Psoas muscle (tissue), 7 donors: ENCODE measurements at regions not wholly inside any gene's neighbourhood (a gene's known extent, or its start where the extent isn't known, plus 50 kb on each side); places are given as distances from the start of the nearest gene placed in this dataset.
"Not testable (repeated sequence)": the region's sequence is repeated elsewhere in the genome, so short reads cannot be mapped to it uniquely, and the experiment has no call there.

Experiments
- ATAC-seq, 4 donors: fragments of 200-7000 bp; cut with Tn5 transposase; one replicate each; pipeline ENCODE4 v1.9.1; 2020; ENCODE audit warnings: moderate library complexity in 3 of 4, mild to moderate bottlenecking in 2 of 4
- DNase-seq, 2 donors: peaks; one replicate each; pipeline ENCODE4 v3.0.0-alpha.2; 2020
- H3K27ac ChIP-seq: fragments of 200-600 bp; one replicate; pipeline ENCODE4 v1.8.0; 2022
- H3K27me3 ChIP-seq, 3 donors: fragments of 200-600 bp in 1 of 3; one replicate each; pipeline versions ENCODE4 v1.6.1 to v1.8.0; 2013 to 2022; ENCODE audit warnings: low read length in 2 of 3, mild to moderate bottlenecking in 2 of 3, moderate library complexity in 1 of 3; ENCODE audit not compliant: insufficient read depth in 3 of 3
- H3K36me3 ChIP-seq, 2 donors: fragments of 200-600 bp in 1 of 2; one replicate each; pipeline versions ENCODE4 v1.6.1 to v1.8.0; 2013 to 2022; ENCODE audit warnings: low read depth in 1 of 2, mild to moderate bottlenecking in 1 of 2, moderate library complexity in 1 of 2; ENCODE audit not compliant: insufficient read depth in 1 of 2
- H3K4me1 ChIP-seq: fragments of 200-600 bp; one replicate; pipeline ENCODE4 v1.8.0; 2022
- H3K4me3 ChIP-seq: fragments of 200-600 bp; one replicate; pipeline ENCODE4 v1.8.0; 2022; ENCODE audit warnings: mild to moderate bottlenecking
- H3K9me3 ChIP-seq: fragments of 200-600 bp; one replicate; pipeline ENCODE4 v1.8.0; 2022
- WGBS, 3 donors: extraction: QIAGEN DNeasy Blood & Tissue Kit; methylation state at CpG; one replicate each; pipeline versions ENCODE4 v1.1.6 to v1.1.7; 2013; 5-methylcytosine and 5-hydroxymethylcytosine counted together
- intact Hi-C, 2 donors: fragments of 100-400 bp; cut with DNase I; formaldehyde crosslinking; loops; one replicate each; pipeline versions ENCODE4 v1.11.0 to v1.14.2; 2022
- TF ChIP-seq, protein P1 (sequence below): fragments of 200-600 bp; IDR thresholded peaks from one replicate; pipeline ENCODE4 v1.8.0; 2022; ENCODE audit warnings: antibody characterized with exemption
- donor health status: healthy with polysubstance abuse.
- donor health status: DM: no; HTN: no; CAD: no; lungs with moderate emphysema.
- donor health status: Bipolar disorder and iron deficiency.
- donor health status: healthy.
- donor health status: DM: yes; HTN: yes; CAD: no.
- donor health status: DM: no; HTN: no; CAD: no.
- donor health status: DM: yes; HTN: yes; CAD: no.

DNA sequence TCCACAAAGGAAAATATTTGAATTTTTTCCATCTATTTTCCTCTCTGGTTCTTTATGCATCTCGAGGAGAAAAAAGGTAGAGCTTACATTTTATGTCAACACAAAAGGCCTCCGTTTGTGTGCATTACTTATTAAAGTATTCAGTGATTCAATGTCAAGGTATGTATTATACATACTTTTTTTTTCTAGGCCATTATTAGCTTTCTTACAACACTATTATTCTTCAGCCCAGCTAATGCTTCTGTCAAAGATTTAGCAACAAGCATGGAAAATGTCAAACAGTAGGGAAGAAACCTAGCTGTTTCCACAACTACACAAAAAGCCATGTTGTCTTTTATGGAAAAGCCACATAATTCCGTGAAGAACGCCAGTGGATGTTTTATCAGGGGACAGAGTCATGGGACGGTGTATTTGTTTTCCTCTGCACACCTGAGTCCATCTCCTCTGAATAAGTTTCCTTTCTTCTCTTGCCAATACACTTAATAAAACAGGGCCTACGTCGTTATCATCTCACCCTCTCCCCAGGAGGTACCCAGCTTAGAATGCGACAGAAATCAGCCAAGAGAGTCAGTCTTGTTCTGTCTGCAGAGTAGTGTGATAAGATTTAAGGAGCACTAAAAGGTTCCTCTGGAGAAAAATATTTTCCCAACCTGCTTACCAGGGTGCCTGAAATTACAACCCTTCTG, 209.7 kb upstream of the AUTS2 start:
- H3K36me3 ChIP-seq = no peaks in the 10 kb centered on the region
- 81% methylated on average over 8 of the region's 8 CpGs for WGBS, 3 donors
- no peaks in the 10 kb centered on the region for H3K27me3 ChIP-seq
- DNase-seq = no peak
- H3K9me3 ChIP-seq = no peaks in the 10 kb centered on the region
- H3K4me1 ChIP-seq = no peaks in the 10 kb centered on the region
- H3K4me3 ChIP-seq = no peak overlapping the region
- TF ChIP-seq, protein P1, sequence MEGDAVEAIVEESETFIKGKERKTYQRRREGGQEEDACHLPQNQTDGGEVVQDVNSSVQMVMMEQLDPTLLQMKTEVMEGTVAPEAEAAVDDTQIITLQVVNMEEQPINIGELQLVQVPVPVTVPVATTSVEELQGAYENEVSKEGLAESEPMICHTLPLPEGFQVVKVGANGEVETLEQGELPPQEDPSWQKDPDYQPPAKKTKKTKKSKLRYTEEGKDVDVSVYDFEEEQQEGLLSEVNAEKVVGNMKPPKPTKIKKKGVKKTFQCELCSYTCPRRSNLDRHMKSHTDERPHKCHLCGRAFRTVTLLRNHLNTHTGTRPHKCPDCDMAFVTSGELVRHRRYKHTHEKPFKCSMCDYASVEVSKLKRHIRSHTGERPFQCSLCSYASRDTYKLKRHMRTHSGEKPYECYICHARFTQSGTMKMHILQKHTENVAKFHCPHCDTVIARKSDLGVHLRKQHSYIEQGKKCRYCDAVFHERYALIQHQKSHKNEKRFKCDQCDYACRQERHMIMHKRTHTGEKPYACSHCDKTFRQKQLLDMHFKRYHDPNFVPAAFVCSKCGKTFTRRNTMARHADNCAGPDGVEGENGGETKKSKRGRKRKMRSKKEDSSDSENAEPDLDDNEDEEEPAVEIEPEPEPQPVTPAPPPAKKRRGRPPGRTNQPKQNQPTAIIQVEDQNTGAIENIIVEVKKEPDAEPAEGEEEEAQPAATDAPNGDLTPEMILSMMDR = no peak
- H3K27ac ChIP-seq = no peak overlapping the region
- ATAC-seq = no peak
- intact Hi-C loops = no loop called here

DNA sequence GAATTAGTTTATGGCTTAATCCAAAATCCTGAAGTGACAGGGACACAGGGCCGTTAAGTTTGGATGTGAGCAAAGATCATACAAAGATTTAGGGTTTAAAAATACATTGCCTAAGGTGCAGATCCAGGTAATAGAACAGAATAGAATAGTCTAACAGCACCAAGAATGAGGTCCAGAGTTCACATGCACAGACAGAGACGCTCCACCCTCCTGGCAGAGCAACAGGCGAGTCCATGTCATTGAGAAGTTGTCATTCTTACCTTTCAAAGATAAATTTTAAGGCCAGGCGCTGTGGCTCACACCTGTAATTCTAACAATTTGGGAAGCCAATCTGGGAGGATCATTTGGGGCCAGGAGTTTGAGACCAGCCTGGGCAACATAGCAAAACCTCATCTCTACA, 209.1 kb upstream of the AUTS2 start:
- H3K36me3 ChIP-seq = no peaks in the 10 kb centered on the region
- H3K27ac ChIP-seq = no peak overlapping the region
- ATAC-seq (no peak), DNase-seq (no peak)
- H3K9me3 ChIP-seq = no peaks in the 10 kb centered on the region
- H3K27me3 ChIP-seq = no peaks in the 10 kb centered on the region
- no peaks in the 10 kb centered on the region for H3K4me1 ChIP-seq
- 59 to 83% (median 70%) methylated on average over 4 of the region's 4 CpGs for WGBS, 3 donors
- H3K4me3 ChIP-seq = no peak overlapping the region
- intact Hi-C loops = no loop called here
- TF ChIP-seq, protein P1 = no peak

DNA sequence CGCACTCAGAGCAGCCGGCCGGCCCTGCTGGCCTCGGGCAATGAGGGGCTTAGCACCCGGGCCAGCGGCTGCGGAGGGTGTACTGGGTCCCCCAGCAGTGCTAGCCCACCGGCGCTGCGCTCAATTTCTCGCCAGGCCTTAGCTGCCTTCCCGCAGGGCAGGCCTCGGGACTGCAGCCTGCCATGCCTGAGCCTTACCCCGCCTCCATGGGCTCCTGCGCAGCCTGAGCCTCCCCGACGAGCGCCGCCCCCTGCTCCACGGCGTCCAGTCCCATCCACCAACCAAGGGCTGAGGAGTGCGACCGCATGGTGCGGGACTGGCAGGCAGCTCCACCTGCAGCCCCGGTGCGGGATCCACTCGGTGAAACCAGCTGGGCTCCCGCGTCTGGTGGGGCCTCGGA, 204.4 kb upstream of the AUTS2 start:
- H3K27ac ChIP-seq, H3K9me3 ChIP-seq, ATAC-seq, H3K4me3 ChIP-seq, intact Hi-C loops, H3K36me3 ChIP-seq, DNase-seq, H3K4me1 ChIP-seq, H3K27me3 ChIP-seq: not testable (repeated sequence)
- 92 to 96% (median 96%) methylated on average over 23 to 30 of the region's 30 CpGs for WGBS, 3 donors

DNA sequence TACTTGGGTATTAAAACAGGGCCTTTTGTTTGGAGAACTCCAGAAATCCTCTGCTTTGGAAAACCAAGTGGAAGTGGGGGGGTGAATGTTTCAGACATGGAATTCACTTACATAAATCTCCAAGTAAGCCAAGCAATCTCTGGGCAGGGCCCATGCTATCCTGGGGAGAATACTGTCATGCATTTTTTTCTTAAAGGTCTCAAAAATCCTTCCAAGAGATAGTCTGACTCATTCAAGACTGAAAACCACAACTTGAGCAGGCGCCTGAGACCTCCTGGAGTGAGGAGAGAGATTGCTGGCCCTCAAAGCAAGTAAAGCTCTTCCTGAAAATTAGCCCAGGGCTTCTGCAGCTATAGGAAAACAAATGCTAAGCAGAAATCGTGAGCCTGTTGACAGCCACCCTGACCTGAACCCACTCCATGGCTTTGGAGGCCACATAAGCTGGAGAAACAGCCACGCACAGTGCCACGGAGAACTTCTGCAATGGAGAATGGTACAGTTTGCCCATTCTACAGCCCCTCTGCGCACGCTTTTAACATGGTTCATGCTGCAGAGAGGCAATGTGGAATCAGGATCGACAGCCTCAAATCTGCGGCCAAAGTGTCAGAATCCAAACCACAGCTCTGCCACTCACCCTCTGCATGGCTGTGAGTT, 203.1 kb upstream of the AUTS2 start:
- Histone ChIP-seq H3K27ac (no peak overlapping the region), H3K27me3 (no peaks in the 10 kb centered on the region), H3K36me3 (no peaks in the 10 kb centered on the region), H3K4me3 (no peak overlapping the region), H3K4me1 (no peaks in the 10 kb centered on the region), H3K9me3 (no peaks in the 10 kb centered on the region)
- DNase-seq (no peak), ATAC-seq (peak in 1 of 4 donors; percentile 37)
- intact Hi-C loops = no loop called here
- WGBS, 3 donors = 89 to 92% (median 91%) methylated on average over 8 of the region's 8 CpGs
- TF ChIP-seq, protein P1 = no peak

DNA sequence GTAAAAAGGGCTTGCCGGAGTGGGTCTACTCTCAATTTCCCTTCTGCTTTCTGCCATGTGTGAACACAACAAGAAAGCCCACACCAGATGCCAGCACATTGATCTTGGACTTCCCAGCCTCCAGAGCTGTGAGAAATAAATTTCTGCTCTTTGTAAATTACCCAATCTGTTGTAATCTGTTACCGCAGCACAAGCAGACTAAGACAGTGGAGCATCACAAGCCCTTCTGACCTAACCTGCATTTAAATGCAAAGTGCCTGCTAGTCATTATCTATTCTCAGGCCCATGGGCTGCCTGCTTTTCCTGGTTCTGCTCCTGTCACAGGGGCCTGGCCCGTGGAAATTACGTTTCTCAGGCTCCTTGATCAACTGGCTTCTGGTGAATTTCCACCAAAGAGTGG, 199.3 kb upstream of the AUTS2 start:
- Histone ChIP-seq H3K36me3 (no peaks in the 10 kb centered on the region), H3K27ac (no peak overlapping the region), H3K4me1 (no peaks in the 10 kb centered on the region), H3K4me3 (no peak overlapping the region), H3K9me3 (no peaks in the 10 kb centered on the region), H3K27me3 (no peaks in the 10 kb centered on the region)
- TF ChIP-seq, protein P1 = no peak
- ATAC-seq (no peak), DNase-seq (no peak)
- intact Hi-C loops = no loop called here
- 81 to 85% (median 83%) methylated on average over 4 of the region's 4 CpGs for WGBS, 3 donors
